ENCODE measurements at regions not wholly inside any gene's neighbourhood (a gene's known extent, or its start where the extent isn't known, plus 50 kb on each side); places are given as distances from the start of the nearest gene placed in this dataset.

DNA sequence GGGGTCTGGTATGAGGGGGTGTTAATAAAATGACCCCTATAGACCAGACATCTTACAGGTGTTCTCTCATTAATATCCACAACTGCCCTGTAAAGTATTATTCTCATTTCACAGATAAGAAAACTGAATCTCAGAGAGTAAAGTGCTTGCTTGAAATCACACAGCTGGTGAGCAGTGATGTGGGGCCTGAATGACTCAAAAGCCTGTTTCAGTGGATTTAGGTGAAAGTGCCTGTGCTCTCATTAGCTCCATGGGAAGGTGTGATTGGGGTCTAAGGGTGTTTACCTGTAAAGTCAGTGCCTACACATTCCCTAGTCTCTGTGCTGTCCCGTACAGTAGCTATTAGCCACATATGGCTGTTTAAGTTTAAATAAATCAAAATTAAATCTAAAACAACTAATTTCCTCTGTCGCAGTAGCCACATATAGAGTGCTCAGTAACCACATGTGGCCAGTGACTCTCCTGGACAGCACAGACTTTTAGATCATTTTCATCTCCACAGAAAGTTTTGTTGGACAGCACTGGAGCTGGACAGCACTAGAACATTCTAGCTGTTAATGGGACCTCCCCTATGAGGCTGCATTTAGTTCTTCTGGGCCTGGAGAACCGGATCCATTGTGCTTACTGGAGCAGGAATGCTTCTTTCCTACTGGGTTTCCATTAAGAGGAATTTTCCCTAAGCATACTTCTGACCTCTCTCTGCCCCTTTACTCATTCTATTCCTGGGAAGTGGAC lies 52.5 kb upstream of the SEMA6A start:
- DNase-seq (ENCODE audit: low read depth, low spot score): no peak
- Mint-ChIP-seq H3K4me1 (no peaks in the 10 kb centered on the region), H3K27ac (ENCODE audit: unreplicated experiment) (no peak overlapping the region), H3K36me3 (ENCODE audit: low read depth) (no peaks in the 10 kb centered on the region), H3K9me3 (no peaks in the 10 kb centered on the region), H3K4me3 (no peak overlapping the region), H3K27me3 (ENCODE audit: low read depth) (no peaks in the 10 kb centered on the region)
- no peak for TF ChIP-seq CTCF (conservative IDR thresholded peaks at IDR 0.05)

DNA sequence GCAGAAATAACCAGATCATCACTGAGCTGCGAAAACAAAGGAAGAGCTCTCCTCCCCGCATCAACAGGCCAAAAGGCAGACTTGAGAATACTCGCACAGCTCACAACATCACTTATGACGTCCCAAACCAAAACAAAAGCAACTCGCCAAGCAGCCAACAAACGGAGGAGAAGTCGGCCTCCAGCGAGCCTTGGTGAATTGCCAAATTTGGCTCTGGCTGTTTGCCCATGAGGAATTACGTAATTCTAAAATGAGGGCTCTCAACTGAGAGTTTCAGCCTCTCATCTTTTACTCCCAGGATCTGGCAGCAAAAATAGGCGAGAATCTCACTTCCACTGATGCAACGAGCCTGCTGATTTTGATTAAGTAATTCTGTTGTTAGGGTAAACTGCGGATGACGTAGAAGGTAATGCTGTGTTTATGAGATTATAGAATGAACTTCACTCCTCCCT lies 51.7 kb upstream of the SEMA6A start:
- H3K27ac Mint-ChIP-seq (ENCODE audit: unreplicated experiment): no peak overlapping the region
- TF ChIP-seq CTCF (conservative IDR thresholded peaks at IDR 0.05): no peak
- no peaks in the 10 kb centered on the region for H3K27me3 Mint-ChIP-seq (ENCODE audit: low read depth)
- no peaks in the 10 kb centered on the region for H3K36me3 Mint-ChIP-seq (ENCODE audit: low read depth)
- no peak overlapping the region for H3K4me3 Mint-ChIP-seq
- no peaks in the 10 kb centered on the region for H3K9me3 Mint-ChIP-seq
- no peak for DNase-seq (ENCODE audit: low read depth, low spot score)
- peaks cover 5% of the 10 kb centered on the region for H3K4me1 Mint-ChIP-seq

All from neural crest cell (in vitro differentiated cells).